IMR-90 (cell line): ENCODE measurements at regions not wholly inside any gene's neighbourhood (a gene's known extent, or its start where the extent isn't known, plus 50 kb on each side); places are given as distances from the start of the nearest gene placed in this dataset.

Experiments
- ATAC-seq: fragments of 200-7000 bp; cut with Tn5 transposase; 2 replicates; pipeline ENCODE4 v1.9.1; 2020; ENCODE audit warnings: low read depth, mild to moderate bottlenecking, moderate library complexity
- BruUV-seq: library from RNA; stranded (reverse); fragments of 400-500 nt; replicated peaks from 2 replicates; lab custom pipeline; 2021; lab: Mats Ljungman, UMichigan
- CTCF ChIA-PET: fragments of 300-600 bp; formaldehyde crosslinking; extraction: SDS; loops from one replicate; lab custom pipeline; 2021; ENCODE audit warnings: antibody characterized with exemption; lab: Yijun Ruan, JAX
- POLR2A ChIA-PET: fragments of 300-600 bp; sonication (Branson Sonifier 250); formaldehyde crosslinking; loops from one replicate; lab custom pipeline; 2022; ENCODE audit warnings: antibody characterized with exemption; ENCODE audit not compliant: unreplicated experiment; lab: Charles Lee
- DNase-seq: peaks from one replicate; pipeline ENCODE4 v3.0.0; 2013
- H2AFZ ChIP-seq: replicated peaks from 2 replicates; pipeline ENCODE3; 2013; ENCODE audit warnings: low read length, mild to moderate bottlenecking; ENCODE audit not compliant: poor library complexity
- H2AK5ac ChIP-seq: 2 replicates; pipeline ENCODE4 v1.6.1; 2013; ENCODE audit warnings: low read depth, low read length, inconsistent platforms
- H2AK9ac ChIP-seq: replicated peaks from 2 replicates; pipeline ENCODE3; 2013; ENCODE audit warnings: mild to moderate bottlenecking, low read depth, low read length, moderate library complexity; ENCODE audit not compliant: poor library complexity
- H2BK120ac ChIP-seq: 2 replicates; pipeline ENCODE4 v1.6.1; 2013; ENCODE audit warnings: low read depth, low read length, inconsistent platforms
- H2BK15ac ChIP-seq: 3 replicates; pipeline ENCODE4 v1.6.1; 2013; ENCODE audit warnings: low read depth, low read length, inconsistent platforms
- H2BK20ac ChIP-seq: 2 replicates; pipeline ENCODE4 v1.6.1; 2013; ENCODE audit warnings: low read depth, mild to moderate bottlenecking, inconsistent platforms, low read length, moderate library complexity
- H2BK5ac ChIP-seq: 2 replicates; pipeline ENCODE4 v1.6.1; 2013; ENCODE audit warnings: mild to moderate bottlenecking, low read depth, low read length, inconsistent platforms; ENCODE audit not compliant: poor library complexity, severe bottlenecking
- H3K14ac ChIP-seq: replicated peaks from 2 replicates; pipeline ENCODE4 v1.6.1; 2013; ENCODE audit warnings: low read depth, low read length, inconsistent platforms
- H3K18ac ChIP-seq: 2 replicates; pipeline ENCODE4 v1.6.1; 2013; ENCODE audit warnings: low read depth, low read length, control low read depth
- H3K23ac ChIP-seq: 2 replicates; pipeline ENCODE4 v1.6.1; 2013; ENCODE audit warnings: low read depth, low read length, inconsistent platforms
- H3K27ac ChIP-seq: 2 replicates; pipeline ENCODE4 v1.5.1; 2013; ENCODE audit warnings: mild to moderate bottlenecking, control low read depth, low read length; ENCODE audit not compliant: insufficient read depth
- H3K27me3 ChIP-seq: 2 replicates; pipeline ENCODE4 v1.6.1; 2013; ENCODE audit warnings: low read length; ENCODE audit not compliant: control insufficient read depth, insufficient read depth
- H3K36me3 ChIP-seq: 2 replicates; pipeline ENCODE4 v1.6.1; 2013; ENCODE audit warnings: low read length, mixed read lengths; ENCODE audit not compliant: control insufficient read depth, insufficient read depth
- H3K4ac ChIP-seq: 2 replicates; pipeline ENCODE4 v1.6.1; 2013; ENCODE audit warnings: low read depth, low read length, inconsistent platforms
- H3K4me1 ChIP-seq: 2 replicates; pipeline ENCODE4 v1.6.1; 2013; ENCODE audit warnings: low read length, mixed read lengths; ENCODE audit not compliant: control insufficient read depth, insufficient read depth
- H3K4me2 ChIP-seq: 2 replicates; pipeline ENCODE4 v1.6.1; 2013; ENCODE audit warnings: low read depth, mild to moderate bottlenecking, control low read depth, low read length, moderate library complexity
- H3K4me3 ChIP-seq: 2 replicates; pipeline ENCODE4 v1.5.1; 2013; ENCODE audit warnings: low read depth, mild to moderate bottlenecking, control low read depth, low read length, moderate library complexity; ENCODE audit not compliant: insufficient read depth
- H3K56ac ChIP-seq: 2 replicates; pipeline ENCODE4 v1.6.1; 2013; ENCODE audit warnings: low read length, inconsistent platforms; ENCODE audit not compliant: insufficient read depth; ENCODE audit errors: extremely low read depth
- H3K79me1 ChIP-seq, 2 experiments: 2 replicates each; pipeline ENCODE4 v1.6.1; 2013; ENCODE audit warnings: low read length in 2 of 2, inconsistent platforms in 1 of 2, low read depth in 1 of 2
- H3K9ac ChIP-seq: 2 replicates; pipeline ENCODE4 v1.6.1; 2013; ENCODE audit warnings: low read depth, low read length, control low read depth
- H3K9me1 ChIP-seq: 2 replicates; pipeline ENCODE4 v1.6.1; 2013; ENCODE audit warnings: low read length, inconsistent platforms; ENCODE audit not compliant: insufficient read depth
- H3K9me3 ChIP-seq: 2 replicates; pipeline ENCODE4 v1.6.1; 2013; ENCODE audit warnings: low read length; ENCODE audit not compliant: control insufficient read depth, insufficient read depth
- H4K20me1 ChIP-seq: 2 replicates; pipeline ENCODE4 v1.6.1; 2013; ENCODE audit warnings: low read length, inconsistent platforms; ENCODE audit not compliant: insufficient read depth
- H4K5ac ChIP-seq: 2 replicates; pipeline ENCODE4 v1.6.1; 2013; ENCODE audit warnings: mild to moderate bottlenecking, low read depth, low read length, control low read depth
- H4K8ac ChIP-seq, 2 experiments: 2 replicates each; pipeline ENCODE4 v1.6.1; 2013; ENCODE audit warnings: low read depth in 2 of 2, low read length in 2 of 2, control low read depth in 1 of 2, inconsistent platforms in 1 of 2
- H4K91ac ChIP-seq: 2 replicates; pipeline ENCODE4 v1.6.1; 2013; ENCODE audit warnings: low read depth, low read length, inconsistent platforms; ENCODE audit not compliant: insufficient read depth
- BHLHE40 ChIP-seq: fragments of 150-350 bp; IDR thresholded peaks from 2 replicates; pipeline ENCODE4 v1.6.1; 2016; ENCODE audit warnings: mild to moderate bottlenecking, low read depth, low read length
- CEBPB ChIP-seq: IDR thresholded peaks from 2 replicates; pipeline ENCODE4 v1.6.1; 2012; ENCODE audit warnings: low read depth, low read length, improper control_type of control experiment
- CHD1 ChIP-seq: IDR thresholded peaks from 2 replicates; pipeline ENCODE4 v1.6.1; 2012; ENCODE audit warnings: low read depth, low read length, improper control_type of control experiment
- CTCF ChIP-seq: conservative IDR thresholded peaks from 2 replicates; pipeline ENCODE4 v1.5.1; 2012; ENCODE audit warnings: mild to moderate bottlenecking, low read depth, low read length, improper control_type of control experiment
- ELK1 ChIP-seq: fragments of 150-350 bp; IDR thresholded peaks from 2 replicates; pipeline ENCODE4 v1.6.1; 2016; ENCODE audit warnings: low read depth, mild to moderate bottlenecking, low read length, moderate library complexity, borderline replicate concordance
- FOS ChIP-seq: fragments of 150-350 bp; IDR thresholded peaks from 2 replicates; pipeline ENCODE4 v1.6.1; 2016; ENCODE audit warnings: low read depth, low read length
- MAFK ChIP-seq: IDR thresholded peaks from 2 replicates; pipeline ENCODE4 v1.6.1; 2012; ENCODE audit warnings: low read depth, low read length, improper control_type of control experiment
- MAZ ChIP-seq: IDR thresholded peaks from 2 replicates; pipeline ENCODE4 v1.6.1; 2012; ENCODE audit warnings: low read depth, mild to moderate bottlenecking, low read length, improper control_type of control experiment, moderate library complexity, borderline replicate concordance
- MXI1 ChIP-seq: IDR thresholded peaks from 2 replicates; pipeline ENCODE4 v1.6.1; 2012; ENCODE audit warnings: low read depth, mild to moderate bottlenecking, low read length, moderate library complexity, borderline replicate concordance
- NFE2L2 ChIP-seq: fragments of 150-350 bp; IDR thresholded peaks from 2 replicates; pipeline ENCODE4 v1.6.1; 2016; ENCODE audit warnings: low read depth, mild to moderate bottlenecking, low read length
- POLR2A ChIP-seq: IDR thresholded peaks from 2 replicates; pipeline ENCODE4 v1.6.1; 2012; ENCODE audit warnings: mild to moderate bottlenecking, low read depth, low read length
- RAD21 ChIP-seq: IDR thresholded peaks from 2 replicates; pipeline ENCODE4 v1.6.1; 2012; ENCODE audit warnings: low read length, improper control_type of control experiment
- RCOR1 ChIP-seq: IDR thresholded peaks from 2 replicates; pipeline ENCODE4 v1.6.1; 2012; ENCODE audit warnings: mild to moderate bottlenecking, low read length, improper control_type of control experiment; ENCODE audit not compliant: insufficient replicate concordance
- RFX5 ChIP-seq: IDR thresholded peaks from 2 replicates; pipeline ENCODE4 v1.8.0; 2012; ENCODE audit warnings: low read depth, mild to moderate bottlenecking, low read length, moderate library complexity
- SMC3 ChIP-seq: fragments of 150-350 bp; IDR thresholded peaks from 2 replicates; pipeline ENCODE4 v1.6.1; 2016; ENCODE audit warnings: low read depth, mild to moderate bottlenecking, antibody characterized with exemption, low read length, moderate library complexity
- USF2 ChIP-seq: fragments of 150-350 bp; IDR thresholded peaks from 2 replicates; pipeline ENCODE4 v1.6.1; 2017; ENCODE audit warnings: mild to moderate bottlenecking, antibody characterized with exemption, low read length, low read depth
- WGBS, 2 experiments: methylation state at CpG; one replicate each; pipeline versions ENCODE4 v1.1.5 to v1.1.7; 2013; ENCODE audit warnings: missing lambda C conversion rate in 2 of 2; ENCODE audit not compliant: insufficient read length in 1 of 2; ENCODE audit errors: extremely low coverage in 2 of 2; 5-methylcytosine and 5-hydroxymethylcytosine counted together
- dilution Hi-C: fragments of 300-500 bp; cut with HindIII; formaldehyde crosslinking; loops from one replicate; pipeline ENCODE4 v1.14.3; 2018; ENCODE audit warnings: low sequenced_read_pairs; ENCODE audit not compliant: unreplicated experiment
- in situ Hi-C: fragments of 300-500 bp; cut with MboI; formaldehyde crosslinking; loops from 3 replicates; pipeline ENCODE4 v1.14.3; 2019; ENCODE audit warnings: low sequenced_read_pairs, inconsistent platforms, mixed read lengths
- intact Hi-C: fragments of 100-400 bp; cut with micrococcal nuclease; formaldehyde crosslinking; loops from 2 replicates; pipeline ENCODE4 v1.10.0; 2022

GRCh38 chr2:165032559-165032958, 77.2 kb upstream of the SLC38A11 start:
- no peak overlapping the region for H4K8ac ChIP-seq
- POLR2A ChIA-PET: no interaction called here

More at GRCh38 chr2:165032559-165032958, 77.2 kb upstream of the SLC38A11 start:
- no peaks in the 10 kb centered on the region for H3K36me3 ChIP-seq
- H3K4me3 ChIP-seq: no peak overlapping the region
- intact Hi-C loops: no loop called here
- in situ Hi-C loops: no loop called here
- no peak overlapping the region for H2BK5ac ChIP-seq
- no peak overlapping the region for H2AK5ac ChIP-seq
- H3K79me1 ChIP-seq: no peaks in the 10 kb centered on the region
- H3K14ac ChIP-seq: no peak overlapping the region
- no peaks in the 10 kb centered on the region for H4K20me1 ChIP-seq
- H3K27ac ChIP-seq: no peak overlapping the region
- no peaks in the 10 kb centered on the region for H3K27me3 ChIP-seq
- TF ChIP-seq RCOR1 (no peak), CHD1 (no peak), SMC3 (no peak), BHLHE40 (no peak), MAZ (no peak), MAFK (no peak), MXI1 (no peak), RAD21 (no peak), RFX5 (no peak), POLR2A (no peak), CEBPB (no peak), FOS (no peak), ELK1 (no peak), USF2 (no peak), NFE2L2 (no peak), CTCF (no peak)
- H4K91ac ChIP-seq: no peak overlapping the region
- H2AK9ac ChIP-seq: no peak overlapping the region
- no peak overlapping the region for H3K18ac ChIP-seq
- 100% methylated on average over 1 of the region's 2 CpGs; no CpG with 5 or more reads in 1 of the 2 experiments for WGBS, 2 experiments
- H3K56ac ChIP-seq: no peak overlapping the region
- CTCF ChIA-PET: interaction anchor here (0.6 to 0.7 kb wide), 2 partner anchors 344 to 836 kb away, joined by 3 read pairs; no protein-coding TSS in a partner anchor
- no peak overlapping the region for H2AFZ ChIP-seq
- H2BK120ac ChIP-seq: no peak overlapping the region
- H2BK20ac ChIP-seq: no peak overlapping the region
- no peak overlapping the region for H3K9ac ChIP-seq
- H3K23ac ChIP-seq: no peak overlapping the region
- ATAC-seq (no peak), DNase-seq (no peak)
- no peaks in the 10 kb centered on the region for H3K9me1 ChIP-seq
- H3K4me1 ChIP-seq: no peaks in the 10 kb centered on the region
- no peak overlapping the region for H4K5ac ChIP-seq
- no peak overlapping the region for H2BK15ac ChIP-seq
- no peaks in the 10 kb centered on the region for H3K9me3 ChIP-seq
- BruUV-seq: no TSS peak
- no peak overlapping the region for H3K4me2 ChIP-seq
- dilution Hi-C loops: no loop called here
- H3K4ac ChIP-seq: no peak overlapping the region
